ENCODE measurements at regions not wholly inside any gene's neighbourhood (a gene's known extent, or its start where the extent isn't known, plus 50 kb on each side); places are given as distances from the start of the nearest gene placed in this dataset.
"Not testable (repeated sequence)": the region's sequence is repeated elsewhere in the genome, so short reads cannot be mapped to it uniquely, and the experiment has no call there.

DNA sequence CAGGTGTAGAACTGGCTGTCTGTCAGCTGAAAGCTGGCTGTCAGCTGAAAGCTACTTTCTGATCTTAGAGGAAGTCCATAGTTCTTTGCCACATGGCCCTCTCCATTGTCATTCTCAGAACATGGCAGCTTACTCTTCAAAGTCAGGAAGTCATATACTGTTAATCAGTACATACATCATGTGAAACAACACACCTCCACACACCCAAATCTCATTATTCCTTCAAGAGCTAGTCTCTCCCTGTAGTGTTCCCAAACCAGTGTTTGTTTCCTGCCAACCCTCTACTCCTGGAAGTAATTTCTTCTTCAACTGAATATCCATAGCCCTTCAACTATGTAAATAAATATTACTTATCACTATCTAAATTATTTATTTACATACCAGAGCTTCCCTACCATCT, 58.9 kb downstream of the OR5AK2 start:
- no peak overlapping the region for H3K27ac ChIP-seq
- TF ChIP-seq, protein P1, sequence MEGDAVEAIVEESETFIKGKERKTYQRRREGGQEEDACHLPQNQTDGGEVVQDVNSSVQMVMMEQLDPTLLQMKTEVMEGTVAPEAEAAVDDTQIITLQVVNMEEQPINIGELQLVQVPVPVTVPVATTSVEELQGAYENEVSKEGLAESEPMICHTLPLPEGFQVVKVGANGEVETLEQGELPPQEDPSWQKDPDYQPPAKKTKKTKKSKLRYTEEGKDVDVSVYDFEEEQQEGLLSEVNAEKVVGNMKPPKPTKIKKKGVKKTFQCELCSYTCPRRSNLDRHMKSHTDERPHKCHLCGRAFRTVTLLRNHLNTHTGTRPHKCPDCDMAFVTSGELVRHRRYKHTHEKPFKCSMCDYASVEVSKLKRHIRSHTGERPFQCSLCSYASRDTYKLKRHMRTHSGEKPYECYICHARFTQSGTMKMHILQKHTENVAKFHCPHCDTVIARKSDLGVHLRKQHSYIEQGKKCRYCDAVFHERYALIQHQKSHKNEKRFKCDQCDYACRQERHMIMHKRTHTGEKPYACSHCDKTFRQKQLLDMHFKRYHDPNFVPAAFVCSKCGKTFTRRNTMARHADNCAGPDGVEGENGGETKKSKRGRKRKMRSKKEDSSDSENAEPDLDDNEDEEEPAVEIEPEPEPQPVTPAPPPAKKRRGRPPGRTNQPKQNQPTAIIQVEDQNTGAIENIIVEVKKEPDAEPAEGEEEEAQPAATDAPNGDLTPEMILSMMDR (conservative IDR thresholded peaks at IDR 0.05), result no peak
- no peak for TF ChIP-seq ZFX (IDR thresholded peaks at IDR 0.05)

DNA sequence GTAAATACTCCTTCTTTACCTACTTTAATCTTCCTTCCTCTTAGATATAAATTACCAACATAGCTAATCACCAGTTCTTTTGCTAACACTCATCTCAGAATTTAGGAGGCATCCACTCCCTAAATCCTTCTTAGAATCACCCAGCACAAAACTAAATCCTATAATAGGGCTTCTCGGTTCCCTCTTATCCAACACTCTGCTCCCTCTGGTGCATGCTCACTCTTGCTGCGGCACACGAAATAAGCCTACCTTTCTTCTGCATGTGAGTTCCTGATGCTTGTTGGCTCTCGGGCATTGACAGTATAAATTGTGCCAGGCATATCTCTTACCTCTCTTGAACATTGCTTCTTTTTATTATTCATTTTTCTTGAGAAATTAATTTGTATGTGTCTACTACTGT, 61.0 kb downstream of the OR5AK2 start:
- TF ChIP-seq, protein P1 (conservative IDR thresholded peaks at IDR 0.05), result no peak
- TF ChIP-seq ZFX (IDR thresholded peaks at IDR 0.05), result no peak
- no peak overlapping the region for H3K27ac ChIP-seq

DNA sequence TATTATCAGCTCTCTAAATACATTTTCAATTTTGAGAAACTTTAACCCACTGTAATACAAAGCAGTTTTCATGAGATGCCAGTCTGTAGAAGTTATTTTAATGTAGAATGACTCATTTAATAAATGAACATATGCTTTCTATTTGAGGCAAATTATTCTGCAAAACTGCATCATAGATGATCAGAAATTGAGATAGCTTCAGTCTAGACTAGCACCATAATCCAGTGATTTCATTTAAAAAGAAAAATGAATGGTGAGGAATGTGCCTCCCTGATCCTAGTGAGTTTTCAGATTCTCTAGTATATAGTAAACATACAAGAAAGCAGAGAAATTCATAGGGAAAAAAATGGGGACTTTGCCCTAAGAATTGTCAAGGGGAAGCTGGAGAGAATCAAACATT, 66.1 kb downstream of the OR5AK2 start:
- TF ChIP-seq, protein P1 (conservative IDR thresholded peaks at IDR 0.05), result no peak
- TF ChIP-seq ZFX (IDR thresholded peaks at IDR 0.05), result no peak

DNA sequence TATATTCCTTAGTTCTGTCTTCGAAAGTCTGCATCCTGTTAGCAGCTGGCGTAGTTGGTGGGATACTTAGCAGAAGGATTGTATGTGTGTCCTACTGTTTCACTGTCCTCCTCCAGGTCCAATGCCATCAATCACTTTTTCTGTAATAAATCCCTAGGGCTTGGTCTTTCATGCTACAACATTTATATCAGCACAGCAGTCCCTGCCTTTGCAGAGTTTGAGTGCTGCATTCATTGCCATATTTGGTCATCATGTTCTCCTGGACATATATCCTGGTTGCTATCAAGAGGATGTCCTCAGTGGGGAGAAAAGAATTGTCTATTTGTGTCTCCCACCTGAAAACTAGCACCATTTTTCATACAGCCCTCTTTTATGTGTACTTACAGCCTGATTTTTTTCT, 67.0 kb downstream of the OR5AK2 start:
- H3K27ac ChIP-seq, result no peak overlapping the region
- TF ChIP-seq, protein P1 (conservative IDR thresholded peaks at IDR 0.05), result no peak
- no peak for TF ChIP-seq ZFX (IDR thresholded peaks at IDR 0.05)

More for the DNA sequence above, 66.1 kb downstream of the OR5AK2 start:
- no peak overlapping the region for H3K27ac ChIP-seq

DNA sequence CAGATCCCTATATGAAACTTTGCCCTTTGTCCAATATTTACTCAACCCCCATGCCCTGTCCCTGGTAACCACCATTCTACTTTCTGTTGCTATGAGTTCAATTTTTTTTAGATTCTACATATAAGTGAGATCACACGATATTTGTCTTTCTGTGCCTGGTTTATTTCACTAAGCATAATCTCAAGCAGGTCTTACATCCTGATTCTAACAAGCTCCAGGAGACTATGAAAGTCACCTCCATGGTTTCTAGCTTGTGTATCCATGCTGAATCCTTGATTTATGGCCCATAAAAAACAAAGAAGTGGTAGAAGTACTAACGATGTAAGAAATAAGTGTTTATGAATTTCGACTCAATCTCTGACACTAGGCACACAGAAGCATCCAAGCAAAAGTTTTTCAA, 68.0 kb downstream of the OR5AK2 start:
- no peak overlapping the region for H3K27ac ChIP-seq
- no peak for TF ChIP-seq ZFX (IDR thresholded peaks at IDR 0.05)
- TF ChIP-seq, protein P1 (conservative IDR thresholded peaks at IDR 0.05), result no peak

DNA sequence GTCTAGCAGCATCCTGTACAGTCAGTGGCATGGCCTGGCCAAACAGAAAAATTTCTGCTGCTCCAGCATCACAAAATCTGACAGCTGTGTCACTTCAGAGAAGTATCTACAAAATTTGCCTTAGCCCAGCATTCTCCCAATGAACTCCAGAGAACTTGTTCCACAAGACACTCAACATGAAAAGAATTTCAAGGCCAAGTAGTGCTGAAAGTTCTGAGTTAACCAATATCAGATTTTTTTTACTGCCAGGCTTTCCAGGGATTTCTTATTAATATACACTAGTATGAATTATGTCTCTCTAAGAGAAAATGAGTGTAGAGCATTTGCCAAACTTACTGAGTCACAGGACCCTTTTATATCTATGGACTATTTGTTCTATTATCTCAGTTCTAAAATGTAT, 68.8 kb downstream of the OR5AK2 start:
- no peak overlapping the region for H3K27ac ChIP-seq
- no peak for TF ChIP-seq ZFX (IDR thresholded peaks at IDR 0.05)
- TF ChIP-seq, protein P1 (conservative IDR thresholded peaks at IDR 0.05), result no peak

DNA sequence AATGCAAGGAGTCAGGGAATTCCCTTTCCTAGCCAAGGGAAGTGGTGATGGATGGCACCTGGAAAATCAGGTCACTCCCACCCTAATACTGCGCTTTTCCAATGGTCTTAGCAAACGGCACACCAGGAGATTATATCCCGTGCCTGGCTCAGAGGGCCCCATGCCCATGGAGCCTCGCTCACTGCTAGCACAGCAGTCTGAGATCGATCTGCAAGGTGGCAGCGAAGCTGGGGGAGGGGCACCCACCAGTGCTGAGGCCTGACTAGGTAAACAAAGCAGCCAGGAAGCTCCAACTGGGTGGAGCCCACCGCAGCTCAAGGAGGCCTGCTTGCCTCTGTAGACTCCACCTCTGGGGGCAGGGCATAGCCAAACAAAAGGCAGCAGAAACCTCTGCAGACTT, 74.2 kb downstream of the OR5AK2 start:
- not testable (repeated sequence) for H3K27ac ChIP-seq

DNA sequence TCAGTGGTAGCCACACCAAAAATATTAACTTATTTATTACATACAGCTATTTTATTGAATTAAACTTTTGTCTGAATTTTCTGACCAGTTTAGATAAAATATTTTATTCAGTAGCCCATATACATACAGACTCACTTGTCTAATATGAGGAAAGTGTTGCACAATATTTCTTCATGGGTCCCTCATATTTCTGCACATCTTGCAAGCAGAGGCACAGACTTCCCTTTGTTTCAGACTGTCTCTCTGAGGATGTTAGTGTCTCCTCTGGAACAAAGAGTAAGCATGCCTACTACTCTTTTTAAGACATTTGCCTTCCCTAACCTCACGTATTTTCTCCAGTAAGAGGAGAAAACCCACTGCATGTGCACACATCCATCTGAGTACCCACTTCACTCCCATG, 81.2 kb downstream of the OR5AK2 start:
- TF ChIP-seq, protein P1 (conservative IDR thresholded peaks at IDR 0.05), result no peak
- no peak for TF ChIP-seq ZFX (IDR thresholded peaks at IDR 0.05)
- no peak overlapping the region for H3K27ac ChIP-seq

Measured in C4-2B (cell line).